Hepatocyte (in vitro differentiated cells): ENCODE measurements at regions not wholly inside any gene's neighbourhood (a gene's known extent, or its start where the extent isn't known, plus 50 kb on each side); places are given as distances from the start of the nearest gene placed in this dataset.

ENCODE experiments used
- EZH2 ChIP-seq: fragments of 200-600 bp; sonication (generic); IDR thresholded peaks from 2 replicates; pipeline ENCODE4 v1.6.1; 2016; ENCODE audit warnings: antibody characterized with exemption, mild to moderate bottlenecking, borderline replicate concordance
- EZH2phosphoT487 ChIP-seq: fragments of 200-600 bp; sonication (generic); IDR thresholded peaks from one replicate; pipeline ENCODE4 v1.6.1; 2018; ENCODE audit warnings: antibody characterized with exemption, mild to moderate bottlenecking, low read depth, moderate library complexity; ENCODE audit not compliant: unreplicated experiment, severe bottlenecking
- TF ChIP-seq, protein P1 (sequence below): fragments of 200-600 bp; sonication (generic); IDR thresholded peaks from 2 replicates; pipeline ENCODE4 v1.5.1; 2016; ENCODE audit warnings: antibody characterized with exemption, mild to moderate bottlenecking; ENCODE audit not compliant: poor library complexity

DNA sequence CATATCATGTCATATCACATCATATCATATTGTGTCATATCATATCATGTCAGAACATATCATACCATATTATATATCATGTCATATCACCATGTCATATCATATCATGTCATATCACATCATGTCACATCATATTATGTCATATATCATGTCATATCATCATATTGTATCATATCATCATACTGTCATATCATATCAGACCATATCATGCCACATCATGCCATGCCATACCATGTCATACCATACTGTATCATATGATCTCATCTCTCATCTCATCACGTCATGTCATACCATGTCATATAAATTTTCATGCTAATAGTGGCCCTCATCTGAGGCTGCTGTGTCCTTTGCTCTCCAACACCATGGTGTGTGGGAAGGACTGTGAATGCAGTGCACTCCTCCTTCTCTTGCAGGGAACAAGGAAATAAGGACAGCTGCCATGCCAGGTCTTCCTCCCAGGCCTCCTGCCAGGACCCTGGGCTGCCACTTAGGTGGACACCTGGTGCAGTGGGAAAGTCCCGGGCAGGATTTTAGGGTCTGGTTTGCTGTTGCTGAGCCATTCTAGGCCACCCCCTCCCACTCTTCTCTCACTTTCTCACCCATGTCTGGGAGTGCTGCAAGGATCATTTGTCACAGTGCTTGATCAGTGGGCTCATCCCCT, 72.4 kb upstream of the TRPM1 start:
- TF ChIP-seq, protein P1, sequence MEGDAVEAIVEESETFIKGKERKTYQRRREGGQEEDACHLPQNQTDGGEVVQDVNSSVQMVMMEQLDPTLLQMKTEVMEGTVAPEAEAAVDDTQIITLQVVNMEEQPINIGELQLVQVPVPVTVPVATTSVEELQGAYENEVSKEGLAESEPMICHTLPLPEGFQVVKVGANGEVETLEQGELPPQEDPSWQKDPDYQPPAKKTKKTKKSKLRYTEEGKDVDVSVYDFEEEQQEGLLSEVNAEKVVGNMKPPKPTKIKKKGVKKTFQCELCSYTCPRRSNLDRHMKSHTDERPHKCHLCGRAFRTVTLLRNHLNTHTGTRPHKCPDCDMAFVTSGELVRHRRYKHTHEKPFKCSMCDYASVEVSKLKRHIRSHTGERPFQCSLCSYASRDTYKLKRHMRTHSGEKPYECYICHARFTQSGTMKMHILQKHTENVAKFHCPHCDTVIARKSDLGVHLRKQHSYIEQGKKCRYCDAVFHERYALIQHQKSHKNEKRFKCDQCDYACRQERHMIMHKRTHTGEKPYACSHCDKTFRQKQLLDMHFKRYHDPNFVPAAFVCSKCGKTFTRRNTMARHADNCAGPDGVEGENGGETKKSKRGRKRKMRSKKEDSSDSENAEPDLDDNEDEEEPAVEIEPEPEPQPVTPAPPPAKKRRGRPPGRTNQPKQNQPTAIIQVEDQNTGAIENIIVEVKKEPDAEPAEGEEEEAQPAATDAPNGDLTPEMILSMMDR: no peak
- no peak for TF ChIP-seq EZH2phosphoT487
- no peak for TF ChIP-seq EZH2
